ENCODE measurements at regions not wholly inside any gene's neighbourhood (a gene's known extent, or its start where the extent isn't known, plus 50 kb on each side); places are given as distances from the start of the nearest gene placed in this dataset.

DNA sequence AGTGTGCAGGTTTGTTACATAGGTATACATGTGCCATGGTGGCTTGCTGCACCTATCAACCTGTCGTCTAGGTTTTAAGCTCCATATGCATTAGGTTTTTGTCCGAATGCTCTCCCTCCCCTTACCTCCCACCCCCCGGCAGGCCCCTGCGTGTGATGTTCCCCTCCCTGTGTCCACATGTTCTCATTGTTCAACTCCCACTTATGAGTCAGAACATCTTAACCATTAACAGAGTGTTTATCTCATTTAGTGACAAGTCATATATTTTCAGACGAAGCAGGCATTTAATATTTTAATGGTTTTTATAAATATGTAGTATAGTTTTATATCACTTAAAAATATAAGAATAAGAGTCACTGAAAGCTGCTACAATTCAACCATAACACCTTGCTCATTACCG, 780.5 kb upstream of the ARGLU1 start:
- Histone ChIP-seq H3K4me3 (ENCODE audit: low read depth, low read length, poor library complexity, severe bottlenecking) (no peak overlapping the region), H3K36me3 (ENCODE audit: insufficient read depth, low read length, poor library complexity, severe bottlenecking) (no peaks in the 10 kb centered on the region), H3K27me3 (replicated peaks; ENCODE audit: insufficient read depth, low read depth, low read length, poor library complexity) (no peaks in the 10 kb centered on the region), H3K9me3 (ENCODE audit: low read depth, low read length, poor library complexity, severe bottlenecking) (no peaks in the 10 kb centered on the region), H3K27ac (ENCODE audit: low read depth, low read length, poor library complexity, severe bottlenecking) (no peak overlapping the region), H3K4me1 (ENCODE audit: insufficient read depth, low read length, poor library complexity, severe bottlenecking) (no peaks in the 10 kb centered on the region)
- no TSS peak for BruUV-seq (replicated peaks)
- intact Hi-C loops (cut with micrococcal nuclease; ENCODE audit: unreplicated experiment): no loop called here
- TF ChIP-seq CTCF (conservative IDR thresholded peaks at IDR 0.05; ENCODE audit: low read depth, low read length) (no peak), EZH2 (IDR thresholded peaks at IDR 0.05; ENCODE audit: borderline replicate concordance, low read depth, low read length, poor library complexity, severe bottlenecking) (no peak)
- ChIA-PET CTCF (no interaction called here), POLR2A (ENCODE audit: low non-redundant PET) (no interaction called here)
- no peak for DNase-seq (ENCODE audit: low spot score)

DNA sequence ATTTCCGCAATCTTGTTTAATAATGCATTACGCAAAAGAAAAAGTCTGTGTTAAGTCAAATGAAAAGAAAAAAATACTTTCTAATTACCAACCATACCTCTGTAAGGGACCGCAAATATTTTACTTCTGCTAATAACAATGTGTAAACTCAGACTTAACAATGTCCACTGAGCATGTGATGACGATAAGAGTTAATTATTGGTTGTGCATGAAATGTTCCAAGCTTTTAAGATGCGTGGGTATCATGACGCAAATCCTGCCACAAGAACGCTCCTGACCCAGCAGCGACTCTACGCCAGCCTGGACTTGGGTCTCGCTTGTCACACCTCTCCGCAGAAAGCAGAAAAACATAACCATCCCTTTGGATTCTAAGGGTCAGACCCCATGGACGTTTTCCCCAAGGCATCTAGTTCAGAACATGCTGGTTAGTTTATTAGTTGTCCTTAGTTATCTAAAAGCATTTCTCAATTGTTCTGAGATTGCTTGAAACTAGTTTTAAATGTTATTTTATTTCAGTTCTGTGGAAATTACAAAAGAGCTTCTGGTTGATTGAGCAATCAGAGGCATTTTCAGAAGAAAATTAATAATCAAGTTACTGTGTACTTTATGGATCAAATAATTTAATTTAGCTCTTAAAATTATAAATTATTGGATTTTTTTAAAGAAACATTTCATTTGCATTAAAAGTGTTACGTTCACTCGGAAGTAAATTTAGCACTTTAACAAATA, 779.9 kb upstream of the ARGLU1 start:
- no TSS peak for BruUV-seq (replicated peaks)
- H3K9me3 ChIP-seq (ENCODE audit: low read depth, low read length, poor library complexity, severe bottlenecking): no peaks in the 10 kb centered on the region
- no peak overlapping the region for H3K27ac ChIP-seq (ENCODE audit: low read depth, low read length, poor library complexity, severe bottlenecking)
- no peaks in the 10 kb centered on the region for H3K27me3 ChIP-seq (replicated peaks; ENCODE audit: insufficient read depth, low read depth, low read length, poor library complexity)
- H3K36me3 ChIP-seq (ENCODE audit: insufficient read depth, low read length, poor library complexity, severe bottlenecking): no peaks in the 10 kb centered on the region
- ChIA-PET CTCF (no interaction called here), POLR2A (ENCODE audit: low non-redundant PET) (no interaction called here)
- no peaks in the 10 kb centered on the region for H3K4me1 ChIP-seq (ENCODE audit: insufficient read depth, low read length, poor library complexity, severe bottlenecking)
- no peak for DNase-seq (ENCODE audit: low spot score)
- intact Hi-C loops (cut with micrococcal nuclease; ENCODE audit: unreplicated experiment): no loop called here
- H3K4me3 ChIP-seq (ENCODE audit: low read depth, low read length, poor library complexity, severe bottlenecking): no peak overlapping the region
- no peak for TF ChIP-seq CTCF (conservative IDR thresholded peaks at IDR 0.05; ENCODE audit: low read depth, low read length)
- TF ChIP-seq EZH2 (IDR thresholded peaks at IDR 0.05; ENCODE audit: borderline replicate concordance, low read depth, low read length, poor library complexity, severe bottlenecking): no peak

DNA sequence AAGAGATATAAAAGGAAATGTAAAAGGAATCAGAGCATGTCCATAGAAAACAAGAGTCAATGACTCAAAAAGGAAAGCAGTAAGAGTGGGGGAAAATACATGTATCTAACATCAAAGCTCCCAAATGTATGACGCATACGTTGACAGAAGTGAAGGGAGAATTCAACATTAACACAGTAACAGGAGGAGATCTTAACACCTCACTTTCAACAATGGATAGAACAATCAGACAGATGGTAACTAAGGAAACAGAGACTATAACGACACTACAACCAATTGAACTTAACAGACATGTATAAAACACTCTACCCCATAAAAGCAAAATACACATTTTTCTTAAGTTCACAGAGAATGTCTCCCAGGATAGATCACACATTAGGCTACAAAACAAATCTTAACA, 774.8 kb upstream of the ARGLU1 start:
- no peaks in the 10 kb centered on the region for H3K36me3 ChIP-seq (ENCODE audit: insufficient read depth, low read length, poor library complexity, severe bottlenecking)
- H3K4me1 ChIP-seq (ENCODE audit: insufficient read depth, low read length, poor library complexity, severe bottlenecking): no peaks in the 10 kb centered on the region
- no peak overlapping the region for H3K27ac ChIP-seq (ENCODE audit: low read depth, low read length, poor library complexity, severe bottlenecking)
- ChIA-PET POLR2A (ENCODE audit: low non-redundant PET) (no interaction called here), CTCF (no interaction called here)
- H3K9me3 ChIP-seq (ENCODE audit: low read depth, low read length, poor library complexity, severe bottlenecking): no peaks in the 10 kb centered on the region
- BruUV-seq (replicated peaks): no TSS peak
- H3K4me3 ChIP-seq (ENCODE audit: low read depth, low read length, poor library complexity, severe bottlenecking): no peak overlapping the region
- intact Hi-C loops (cut with micrococcal nuclease; ENCODE audit: unreplicated experiment): no loop called here
- H3K27me3 ChIP-seq (replicated peaks; ENCODE audit: insufficient read depth, low read depth, low read length, poor library complexity): no peaks in the 10 kb centered on the region
- no peak for DNase-seq (ENCODE audit: low spot score)
- TF ChIP-seq CTCF (conservative IDR thresholded peaks at IDR 0.05; ENCODE audit: low read depth, low read length) (no peak), EZH2 (IDR thresholded peaks at IDR 0.05; ENCODE audit: borderline replicate concordance, low read depth, low read length, poor library complexity, severe bottlenecking) (no peak)

Data from A673 (cell line).